SU-DHL-6 (cell line): ENCODE measurements at regions not wholly inside any gene's neighbourhood (a gene's known extent, or its start where the extent isn't known, plus 50 kb on each side); places are given as distances from the start of the nearest gene placed in this dataset.

ENCODE experiments used
- CTCF ChIP-seq: fragments of 200-600 bp; sonication (generic); IDR thresholded peaks from one replicate; pipeline ENCODE4 v1.5.1; 2017; ENCODE audit warnings: antibody characterized with exemption, mild to moderate bottlenecking, low read length, moderate library complexity; ENCODE audit not compliant: insufficient read depth, poor library complexity, severe bottlenecking
- EZH2phosphoT487 ChIP-seq: fragments of 200-600 bp; sonication (generic), shearing (Covaris generic); conservative IDR thresholded peaks from 2 replicates; pipeline ENCODE4 v1.6.1; 2018; ENCODE audit warnings: mild to moderate bottlenecking, antibody characterized with exemption, low read length, moderate library complexity, mixed read lengths

DNA sequence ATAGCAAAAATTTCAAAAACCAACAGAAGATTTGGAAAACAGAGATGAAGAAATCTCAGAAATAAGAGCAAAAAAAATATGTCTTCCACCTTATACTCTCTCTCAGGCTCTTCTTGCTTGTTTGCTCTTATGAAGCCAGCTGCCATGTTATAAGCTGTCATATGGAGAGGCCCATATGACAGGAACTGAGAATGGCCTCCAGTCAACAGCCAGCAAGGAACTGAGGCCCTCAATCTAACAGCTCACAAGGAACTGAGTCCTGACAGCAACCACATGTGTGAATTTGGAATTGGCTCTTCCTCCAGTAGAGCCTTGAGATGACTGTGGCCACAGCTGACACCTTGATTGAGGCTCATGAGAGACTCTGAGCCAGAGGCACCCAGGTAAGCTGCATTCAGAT lies 51.3 kb upstream of the MAOA start:
- no peak for TF ChIP-seq EZH2phosphoT487
- no peak for TF ChIP-seq CTCF
